A549 (cell line): ENCODE measurements at regions not wholly inside any gene's neighbourhood (a gene's known extent, or its start where the extent isn't known, plus 50 kb on each side); places are given as distances from the start of the nearest gene placed in this dataset.

Experiments
- CTCF ChIP-seq: fragments of >200 bp; sonication (Bioruptor Twin); formaldehyde crosslinking; IDR thresholded peaks from 3 replicates; pipeline ENCODE4 v1.5.1; 2016
- EP300 ChIP-seq, 2 experiments: fragments of >200 bp; sonication (Bioruptor Twin); formaldehyde crosslinking; IDR thresholded peaks; 2 replicates in 1 of 2; 3 replicates in 1 of 2; pipeline ENCODE4 v1.6.1; 2016 to 2017
- NPAS2 ChIP-seq: fragments of 250-450 bp; sonication (Bioruptor Pico); IDR thresholded peaks from 2 replicates; pipeline ENCODE4 v1.8.0; 2022; ENCODE audit warnings: mild to moderate bottlenecking, moderate library complexity, borderline replicate concordance
- USF2 ChIP-seq: fragments of 450-650 bp; IDR thresholded peaks from 2 replicates; pipeline ENCODE4 v1.6.1; 2014; ENCODE audit warnings: antibody characterized with exemption
- TF ChIP-seq, protein P1 (sequence below): IDR thresholded peaks from 2 replicates; pipeline ENCODE4 v1.6.1; 2012; ENCODE audit warnings: low read depth, borderline replicate concordance
- TF ChIP-seq, protein P2 (sequence below): IDR thresholded peaks from 2 replicates; pipeline ENCODE4 v1.6.1; 2012
- TF ChIP-seq, protein P3 (sequence below): IDR thresholded peaks from 2 replicates; pipeline ENCODE4 v1.6.1; 2012

GRCh38 chr7:79982141-79982770, 152.4 kb upstream of the GNAI1 start:
- TF ChIP-seq CTCF (no peak), USF2 (no peak), NPAS2 (no peak), EP300 (IDR thresholded peaks at IDR 0.05) (no peak)
- TF ChIP-seq, protein P1, sequence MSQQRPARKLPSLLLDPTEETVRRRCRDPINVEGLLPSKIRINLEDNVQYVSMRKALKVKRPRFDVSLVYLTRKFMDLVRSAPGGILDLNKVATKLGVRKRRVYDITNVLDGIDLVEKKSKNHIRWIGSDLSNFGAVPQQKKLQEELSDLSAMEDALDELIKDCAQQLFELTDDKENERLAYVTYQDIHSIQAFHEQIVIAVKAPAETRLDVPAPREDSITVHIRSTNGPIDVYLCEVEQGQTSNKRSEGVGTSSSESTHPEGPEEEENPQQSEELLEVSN: no peak
- TF ChIP-seq, protein P2, sequence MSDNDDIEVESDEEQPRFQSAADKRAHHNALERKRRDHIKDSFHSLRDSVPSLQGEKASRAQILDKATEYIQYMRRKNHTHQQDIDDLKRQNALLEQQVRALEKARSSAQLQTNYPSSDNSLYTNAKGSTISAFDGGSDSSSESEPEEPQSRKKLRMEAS: no peak
- TF ChIP-seq, protein P3, sequence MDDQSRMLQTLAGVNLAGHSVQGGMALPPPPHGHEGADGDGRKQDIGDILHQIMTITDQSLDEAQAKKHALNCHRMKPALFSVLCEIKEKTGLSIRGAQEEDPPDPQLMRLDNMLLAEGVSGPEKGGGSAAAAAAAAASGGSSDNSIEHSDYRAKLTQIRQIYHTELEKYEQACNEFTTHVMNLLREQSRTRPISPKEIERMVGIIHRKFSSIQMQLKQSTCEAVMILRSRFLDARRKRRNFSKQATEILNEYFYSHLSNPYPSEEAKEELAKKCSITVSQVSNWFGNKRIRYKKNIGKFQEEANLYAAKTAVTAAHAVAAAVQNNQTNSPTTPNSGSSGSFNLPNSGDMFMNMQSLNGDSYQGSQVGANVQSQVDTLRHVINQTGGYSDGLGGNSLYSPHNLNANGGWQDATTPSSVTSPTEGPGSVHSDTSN: no peak
